ENCODE measurements at regions not wholly inside any gene's neighbourhood (a gene's known extent, or its start where the extent isn't known, plus 50 kb on each side); places are given as distances from the start of the nearest gene placed in this dataset.

- DNase-seq (ENCODE audit: low spot score): no peak
- in situ Hi-C loops (cut with HindIII; ENCODE audit: low sequenced_read_pairs): no loop called here
Measured at GRCh38 chr2:103008586-103008985, 246.8 kb downstream of the TMEM182 start.

GRCh38 chr2:103009871-103010270 lies 248.0 kb downstream of the TMEM182 start:
- in situ Hi-C loops (cut with HindIII; ENCODE audit: low sequenced_read_pairs): no loop called here
- no peak for DNase-seq (ENCODE audit: low spot score)

GRCh38 chr2:103010306-103010705 lies 248.5 kb downstream of the TMEM182 start:
- in situ Hi-C loops (cut with HindIII; ENCODE audit: low sequenced_read_pairs): no loop called here
- DNase-seq (ENCODE audit: low spot score): no peak

GRCh38 chr2:103010751-103011150 lies 248.9 kb downstream of the TMEM182 start:
- in situ Hi-C loops (cut with HindIII; ENCODE audit: low sequenced_read_pairs): no loop called here
- no peak for DNase-seq (ENCODE audit: low spot score)

- no peak for DNase-seq (ENCODE audit: low spot score)
- in situ Hi-C loops (cut with HindIII; ENCODE audit: low sequenced_read_pairs): no loop called here
Measured at GRCh38 chr2:103012590-103012989, 250.8 kb downstream of the TMEM182 start.

- in situ Hi-C loops (cut with HindIII; ENCODE audit: low sequenced_read_pairs): no loop called here
- DNase-seq (ENCODE audit: low spot score): no peak
Measured at GRCh38 chr2:103025056-103025455, 263.2 kb downstream of the TMEM182 start.

- no peak for DNase-seq (ENCODE audit: low spot score)
- in situ Hi-C loops (cut with HindIII; ENCODE audit: low sequenced_read_pairs): no loop called here
Measured at GRCh38 chr2:103028181-103028580, 266.4 kb downstream of the TMEM182 start.
